Neural cell (in vitro differentiated cells): ENCODE measurements at regions not wholly inside any gene's neighbourhood (a gene's known extent, or its start where the extent isn't known, plus 50 kb on each side); places are given as distances from the start of the nearest gene placed in this dataset.

Source experiments
- EP300 ChIP-seq: fragments of 450-650 bp; conservative IDR thresholded peaks from 2 replicates; pipeline ENCODE4 v1.6.1; 2014; ENCODE audit warnings: antibody characterized with exemption, mild to moderate bottlenecking, moderate library complexity; ENCODE audit not compliant: poor library complexity, severe bottlenecking
- EZH2 ChIP-seq: fragments of 200-600, 300-800 bp; shearing (Covaris generic), sonication (generic); IDR thresholded peaks from 2 replicates; pipeline ENCODE4 v1.6.1; 2014; ENCODE audit warnings: antibody characterized with exemption, low read length, borderline replicate concordance, mild to moderate bottlenecking; ENCODE audit not compliant: insufficient read depth, poor library complexity, severe bottlenecking
- MXI1 ChIP-seq: fragments of 450-650 bp; conservative IDR thresholded peaks from 2 replicates; pipeline ENCODE4 v1.6.1; 2014; ENCODE audit warnings: antibody characterized with exemption, mild to moderate bottlenecking; ENCODE audit not compliant: poor library complexity, severe bottlenecking
- POLR2AphosphoS5 ChIP-seq: IDR thresholded peaks from 2 replicates; pipeline ENCODE4 v1.6.1; 2012
- RAD21 ChIP-seq: fragments of 450-650 bp; conservative IDR thresholded peaks from 2 replicates; pipeline ENCODE4 v1.6.1; 2014; ENCODE audit warnings: antibody characterized with exemption, mild to moderate bottlenecking, moderate library complexity
- SMC3 ChIP-seq: fragments of 450-650 bp; conservative IDR thresholded peaks from 2 replicates; pipeline ENCODE4 v1.6.1; 2014; ENCODE audit warnings: antibody characterized with exemption, mild to moderate bottlenecking, moderate library complexity; ENCODE audit not compliant: poor library complexity
- TAF1 ChIP-seq: IDR thresholded peaks from 2 replicates; pipeline ENCODE4 v1.6.1; 2012; ENCODE audit warnings: low read depth
- TF ChIP-seq, protein P1 (sequence below): fragments of 450-650 bp; IDR thresholded peaks from 2 replicates; pipeline ENCODE4 v1.5.1; 2014; ENCODE audit warnings: antibody characterized with exemption, mild to moderate bottlenecking, moderate library complexity; ENCODE audit not compliant: poor library complexity, severe bottlenecking
- TF ChIP-seq, protein P2 (sequence below): IDR thresholded peaks from 2 replicates; pipeline ENCODE4 v1.6.1; 2012; ENCODE audit warnings: borderline replicate concordance

DNA sequence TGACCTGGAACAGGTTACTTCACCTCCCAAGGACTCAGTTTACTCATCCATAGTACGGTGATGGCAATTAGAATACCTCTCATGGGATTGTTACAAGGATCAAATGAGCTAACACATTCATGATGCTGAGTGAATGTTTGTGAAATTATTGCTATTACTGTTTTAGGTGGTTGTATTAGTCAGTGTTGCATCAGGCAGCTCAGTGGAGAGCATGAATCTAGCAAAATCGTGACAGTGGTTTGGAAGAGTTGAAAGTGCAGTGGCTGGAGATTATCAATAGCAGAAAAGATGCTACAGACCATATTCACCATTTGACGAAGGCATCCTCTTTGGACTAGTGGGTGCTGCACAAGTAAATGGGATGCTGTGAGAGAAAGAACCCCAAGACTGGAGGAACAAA lies 50.4 kb upstream of the CTNNBL1 start:
- TF ChIP-seq POLR2AphosphoS5 (no peak), EZH2 (no peak), MXI1 (no peak), EP300 (no peak), TAF1 (no peak), RAD21 (no peak), SMC3 (no peak)
- TF ChIP-seq, protein P1, sequence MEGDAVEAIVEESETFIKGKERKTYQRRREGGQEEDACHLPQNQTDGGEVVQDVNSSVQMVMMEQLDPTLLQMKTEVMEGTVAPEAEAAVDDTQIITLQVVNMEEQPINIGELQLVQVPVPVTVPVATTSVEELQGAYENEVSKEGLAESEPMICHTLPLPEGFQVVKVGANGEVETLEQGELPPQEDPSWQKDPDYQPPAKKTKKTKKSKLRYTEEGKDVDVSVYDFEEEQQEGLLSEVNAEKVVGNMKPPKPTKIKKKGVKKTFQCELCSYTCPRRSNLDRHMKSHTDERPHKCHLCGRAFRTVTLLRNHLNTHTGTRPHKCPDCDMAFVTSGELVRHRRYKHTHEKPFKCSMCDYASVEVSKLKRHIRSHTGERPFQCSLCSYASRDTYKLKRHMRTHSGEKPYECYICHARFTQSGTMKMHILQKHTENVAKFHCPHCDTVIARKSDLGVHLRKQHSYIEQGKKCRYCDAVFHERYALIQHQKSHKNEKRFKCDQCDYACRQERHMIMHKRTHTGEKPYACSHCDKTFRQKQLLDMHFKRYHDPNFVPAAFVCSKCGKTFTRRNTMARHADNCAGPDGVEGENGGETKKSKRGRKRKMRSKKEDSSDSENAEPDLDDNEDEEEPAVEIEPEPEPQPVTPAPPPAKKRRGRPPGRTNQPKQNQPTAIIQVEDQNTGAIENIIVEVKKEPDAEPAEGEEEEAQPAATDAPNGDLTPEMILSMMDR: no peak
- TF ChIP-seq, protein P2, sequence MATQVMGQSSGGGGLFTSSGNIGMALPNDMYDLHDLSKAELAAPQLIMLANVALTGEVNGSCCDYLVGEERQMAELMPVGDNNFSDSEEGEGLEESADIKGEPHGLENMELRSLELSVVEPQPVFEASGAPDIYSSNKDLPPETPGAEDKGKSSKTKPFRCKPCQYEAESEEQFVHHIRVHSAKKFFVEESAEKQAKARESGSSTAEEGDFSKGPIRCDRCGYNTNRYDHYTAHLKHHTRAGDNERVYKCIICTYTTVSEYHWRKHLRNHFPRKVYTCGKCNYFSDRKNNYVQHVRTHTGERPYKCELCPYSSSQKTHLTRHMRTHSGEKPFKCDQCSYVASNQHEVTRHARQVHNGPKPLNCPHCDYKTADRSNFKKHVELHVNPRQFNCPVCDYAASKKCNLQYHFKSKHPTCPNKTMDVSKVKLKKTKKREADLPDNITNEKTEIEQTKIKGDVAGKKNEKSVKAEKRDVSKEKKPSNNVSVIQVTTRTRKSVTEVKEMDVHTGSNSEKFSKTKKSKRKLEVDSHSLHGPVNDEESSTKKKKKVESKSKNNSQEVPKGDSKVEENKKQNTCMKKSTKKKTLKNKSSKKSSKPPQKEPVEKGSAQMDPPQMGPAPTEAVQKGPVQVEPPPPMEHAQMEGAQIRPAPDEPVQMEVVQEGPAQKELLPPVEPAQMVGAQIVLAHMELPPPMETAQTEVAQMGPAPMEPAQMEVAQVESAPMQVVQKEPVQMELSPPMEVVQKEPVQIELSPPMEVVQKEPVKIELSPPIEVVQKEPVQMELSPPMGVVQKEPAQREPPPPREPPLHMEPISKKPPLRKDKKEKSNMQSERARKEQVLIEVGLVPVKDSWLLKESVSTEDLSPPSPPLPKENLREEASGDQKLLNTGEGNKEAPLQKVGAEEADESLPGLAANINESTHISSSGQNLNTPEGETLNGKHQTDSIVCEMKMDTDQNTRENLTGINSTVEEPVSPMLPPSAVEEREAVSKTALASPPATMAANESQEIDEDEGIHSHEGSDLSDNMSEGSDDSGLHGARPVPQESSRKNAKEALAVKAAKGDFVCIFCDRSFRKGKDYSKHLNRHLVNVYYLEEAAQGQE: no peak
